H1 (cell line): ENCODE measurements at regions not wholly inside any gene's neighbourhood (a gene's known extent, or its start where the extent isn't known, plus 50 kb on each side); places are given as distances from the start of the nearest gene placed in this dataset.

Experiments used
- RAD21 ChIP-seq, 2 experiments: IDR thresholded peaks in 1 of 2; conservative IDR thresholded peaks in 1 of 2; 2 replicates each; pipeline ENCODE4 v1.6.1; 2011; ENCODE audit warnings: low read depth in 2 of 2, low read length in 2 of 2, improper control_type of control experiment in 1 of 2, inconsistent platforms in 1 of 2, mild to moderate bottlenecking in 1 of 2, moderate library complexity in 1 of 2
- TF ChIP-seq, protein P1 (sequence below): fragments of 300-600 bp; sonication (generic); IDR thresholded peaks from 2 replicates; pipeline ENCODE4 v1.7.1; 2012; ENCODE audit warnings: low read length, moderate library complexity, mild to moderate bottlenecking, inconsistent platforms; ENCODE audit not compliant: insufficient replicate concordance

DNA sequence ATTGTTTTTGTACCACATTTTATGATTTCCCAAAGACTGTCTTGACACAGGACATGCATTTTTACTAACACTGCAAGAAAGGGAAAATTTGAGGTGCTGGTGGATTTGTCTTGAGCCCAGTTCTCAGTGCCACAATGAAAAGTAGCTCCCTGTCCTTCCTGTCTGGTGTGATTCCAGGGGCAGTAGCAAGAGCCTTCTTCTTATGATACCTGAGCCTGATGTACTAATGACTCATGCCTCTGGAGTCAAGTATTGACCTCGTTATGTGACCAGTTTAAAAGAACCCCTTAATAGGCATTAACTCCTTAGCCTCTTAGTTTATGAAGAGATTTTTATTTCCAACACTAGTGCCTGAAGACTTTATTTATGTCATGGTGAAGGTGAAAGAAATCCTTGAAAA, 728.6 kb downstream of the SLC4A3 start (continued):
- TF ChIP-seq, protein P1, sequence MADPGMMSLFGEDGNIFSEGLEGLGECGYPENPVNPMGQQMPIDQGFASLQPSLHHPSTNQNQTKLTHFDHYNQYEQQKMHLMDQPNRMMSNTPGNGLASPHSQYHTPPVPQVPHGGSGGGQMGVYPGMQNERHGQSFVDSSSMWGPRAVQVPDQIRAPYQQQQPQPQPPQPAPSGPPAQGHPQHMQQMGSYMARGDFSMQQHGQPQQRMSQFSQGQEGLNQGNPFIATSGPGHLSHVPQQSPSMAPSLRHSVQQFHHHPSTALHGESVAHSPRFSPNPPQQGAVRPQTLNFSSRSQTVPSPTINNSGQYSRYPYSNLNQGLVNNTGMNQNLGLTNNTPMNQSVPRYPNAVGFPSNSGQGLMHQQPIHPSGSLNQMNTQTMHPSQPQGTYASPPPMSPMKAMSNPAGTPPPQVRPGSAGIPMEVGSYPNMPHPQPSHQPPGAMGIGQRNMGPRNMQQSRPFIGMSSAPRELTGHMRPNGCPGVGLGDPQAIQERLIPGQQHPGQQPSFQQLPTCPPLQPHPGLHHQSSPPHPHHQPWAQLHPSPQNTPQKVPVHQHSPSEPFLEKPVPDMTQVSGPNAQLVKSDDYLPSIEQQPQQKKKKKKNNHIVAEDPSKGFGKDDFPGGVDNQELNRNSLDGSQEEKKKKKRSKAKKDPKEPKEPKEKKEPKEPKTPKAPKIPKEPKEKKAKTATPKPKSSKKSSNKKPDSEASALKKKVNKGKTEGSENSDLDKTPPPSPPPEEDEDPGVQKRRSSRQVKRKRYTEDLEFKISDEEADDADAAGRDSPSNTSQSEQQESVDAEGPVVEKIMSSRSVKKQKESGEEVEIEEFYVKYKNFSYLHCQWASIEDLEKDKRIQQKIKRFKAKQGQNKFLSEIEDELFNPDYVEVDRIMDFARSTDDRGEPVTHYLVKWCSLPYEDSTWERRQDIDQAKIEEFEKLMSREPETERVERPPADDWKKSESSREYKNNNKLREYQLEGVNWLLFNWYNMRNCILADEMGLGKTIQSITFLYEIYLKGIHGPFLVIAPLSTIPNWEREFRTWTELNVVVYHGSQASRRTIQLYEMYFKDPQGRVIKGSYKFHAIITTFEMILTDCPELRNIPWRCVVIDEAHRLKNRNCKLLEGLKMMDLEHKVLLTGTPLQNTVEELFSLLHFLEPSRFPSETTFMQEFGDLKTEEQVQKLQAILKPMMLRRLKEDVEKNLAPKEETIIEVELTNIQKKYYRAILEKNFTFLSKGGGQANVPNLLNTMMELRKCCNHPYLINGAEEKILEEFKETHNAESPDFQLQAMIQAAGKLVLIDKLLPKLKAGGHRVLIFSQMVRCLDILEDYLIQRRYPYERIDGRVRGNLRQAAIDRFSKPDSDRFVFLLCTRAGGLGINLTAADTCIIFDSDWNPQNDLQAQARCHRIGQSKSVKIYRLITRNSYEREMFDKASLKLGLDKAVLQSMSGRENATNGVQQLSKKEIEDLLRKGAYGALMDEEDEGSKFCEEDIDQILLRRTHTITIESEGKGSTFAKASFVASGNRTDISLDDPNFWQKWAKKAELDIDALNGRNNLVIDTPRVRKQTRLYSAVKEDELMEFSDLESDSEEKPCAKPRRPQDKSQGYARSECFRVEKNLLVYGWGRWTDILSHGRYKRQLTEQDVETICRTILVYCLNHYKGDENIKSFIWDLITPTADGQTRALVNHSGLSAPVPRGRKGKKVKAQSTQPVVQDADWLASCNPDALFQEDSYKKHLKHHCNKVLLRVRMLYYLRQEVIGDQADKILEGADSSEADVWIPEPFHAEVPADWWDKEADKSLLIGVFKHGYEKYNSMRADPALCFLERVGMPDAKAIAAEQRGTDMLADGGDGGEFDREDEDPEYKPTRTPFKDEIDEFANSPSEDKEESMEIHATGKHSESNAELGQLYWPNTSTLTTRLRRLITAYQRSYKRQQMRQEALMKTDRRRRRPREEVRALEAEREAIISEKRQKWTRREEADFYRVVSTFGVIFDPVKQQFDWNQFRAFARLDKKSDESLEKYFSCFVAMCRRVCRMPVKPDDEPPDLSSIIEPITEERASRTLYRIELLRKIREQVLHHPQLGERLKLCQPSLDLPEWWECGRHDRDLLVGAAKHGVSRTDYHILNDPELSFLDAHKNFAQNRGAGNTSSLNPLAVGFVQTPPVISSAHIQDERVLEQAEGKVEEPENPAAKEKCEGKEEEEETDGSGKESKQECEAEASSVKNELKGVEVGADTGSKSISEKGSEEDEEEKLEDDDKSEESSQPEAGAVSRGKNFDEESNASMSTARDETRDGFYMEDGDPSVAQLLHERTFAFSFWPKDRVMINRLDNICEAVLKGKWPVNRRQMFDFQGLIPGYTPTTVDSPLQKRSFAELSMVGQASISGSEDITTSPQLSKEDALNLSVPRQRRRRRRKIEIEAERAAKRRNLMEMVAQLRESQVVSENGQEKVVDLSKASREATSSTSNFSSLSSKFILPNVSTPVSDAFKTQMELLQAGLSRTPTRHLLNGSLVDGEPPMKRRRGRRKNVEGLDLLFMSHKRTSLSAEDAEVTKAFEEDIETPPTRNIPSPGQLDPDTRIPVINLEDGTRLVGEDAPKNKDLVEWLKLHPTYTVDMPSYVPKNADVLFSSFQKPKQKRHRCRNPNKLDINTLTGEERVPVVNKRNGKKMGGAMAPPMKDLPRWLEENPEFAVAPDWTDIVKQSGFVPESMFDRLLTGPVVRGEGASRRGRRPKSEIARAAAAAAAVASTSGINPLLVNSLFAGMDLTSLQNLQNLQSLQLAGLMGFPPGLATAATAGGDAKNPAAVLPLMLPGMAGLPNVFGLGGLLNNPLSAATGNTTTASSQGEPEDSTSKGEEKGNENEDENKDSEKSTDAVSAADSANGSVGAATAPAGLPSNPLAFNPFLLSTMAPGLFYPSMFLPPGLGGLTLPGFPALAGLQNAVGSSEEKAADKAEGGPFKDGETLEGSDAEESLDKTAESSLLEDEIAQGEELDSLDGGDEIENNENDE, result no peak
- TF ChIP-seq RAD21 (IDR thresholded peaks at IDR 0.05 in 1 of 2, conservative IDR thresholded peaks at IDR 0.05 in 1 of 2; ENCODE audit: low read depth in 2 of 2, low read length in 2 of 2), result no peak
